Fibroblast of the aortic adventitia (primary cell): ENCODE measurements at regions not wholly inside any gene's neighbourhood (a gene's known extent, or its start where the extent isn't known, plus 50 kb on each side); places are given as distances from the start of the nearest gene placed in this dataset.

Experiments used
- DNase-seq: peaks from one replicate; pipeline ENCODE4 v3.0.0-alpha.2; 2010; ENCODE audit warnings: low read depth
- H3K4me3 ChIP-seq: 2 replicates; pipeline ENCODE4 v1.5.1; 2011; ENCODE audit warnings: low read depth, mild to moderate bottlenecking, control low read depth, low read length, moderate library complexity
- CTCF ChIP-seq: IDR thresholded peaks from 2 replicates; pipeline ENCODE4 v1.5.1; 2011; ENCODE audit warnings: mild to moderate bottlenecking, low read length, control low read depth, inconsistent platforms; ENCODE audit not compliant: insufficient read depth

GRCh38 chr14:100474196-100474595 is 113.0 kb downstream of the BEGAIN start:
- H3K4me3 ChIP-seq, result no peak overlapping the region
- DNase-seq, result no peak
- TF ChIP-seq CTCF, result no peak

GRCh38 chr14:100475268-100475667 is 111.9 kb downstream of the BEGAIN start:
- TF ChIP-seq CTCF, result no peak
- DNase-seq, result no peak

GRCh38 chr14:100476012-100476822 is 111.0 kb downstream of the BEGAIN start:
- no peak for TF ChIP-seq CTCF
- DNase-seq, result peak; percentile 51
- no peak overlapping the region for H3K4me3 ChIP-seq

More at GRCh38 chr14:100475268-100475667, 111.9 kb downstream of the BEGAIN start:
- no peak overlapping the region for H3K4me3 ChIP-seq

GRCh38 chr14:100484531-100485267 is 102.5 kb downstream of the BEGAIN start:
- peak; percentile 4 for DNase-seq
- no peak overlapping the region for H3K4me3 ChIP-seq
- no peak for TF ChIP-seq CTCF

- no peak for TF ChIP-seq CTCF
- no peak overlapping the region for H3K4me3 ChIP-seq
- DNase-seq, result peak; percentile 67
Measured at GRCh38 chr14:100486025-100486828, 101.0 kb downstream of the BEGAIN start.
